Amygdala (tissue), 56 donors: ENCODE measurements at regions not wholly inside any gene's neighbourhood (a gene's known extent, or its start where the extent isn't known, plus 50 kb on each side); places are given as distances from the start of the nearest gene placed in this dataset.

Experiments used
- DNase-seq, 56 donors: peaks; one replicate each; lab custom pipeline; 2025; lab: John Stamatoyannopoulos, UW

- no peak for DNase-seq
Observed at GRCh38 chr2:48098539-48098938, 192.2 kb upstream of the FBXO11 start.

DNA sequence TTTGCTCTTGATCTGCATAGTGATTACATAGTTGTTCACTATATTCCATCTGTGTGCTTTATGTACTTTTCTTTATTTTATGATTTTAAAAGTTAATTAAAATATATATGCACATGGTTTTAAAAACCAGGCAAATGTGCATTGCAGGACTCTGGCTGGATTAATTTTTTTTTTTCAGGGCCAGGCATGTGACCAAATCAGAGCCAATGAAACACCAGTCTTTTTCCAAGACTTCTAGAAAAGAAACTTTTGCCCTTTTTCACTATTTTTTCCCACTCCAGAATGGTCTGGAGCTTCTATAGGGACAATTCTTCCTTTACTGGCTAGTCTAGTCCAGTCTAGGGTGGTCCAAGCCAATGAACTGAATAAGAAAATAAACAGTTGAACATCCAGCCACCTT, 198.1 kb upstream of the FBXO11 start:
- DNase-seq, result no peak

GRCh38 chr2:48105848-48106247, 199.6 kb upstream of the FBXO11 start:
- DNase-seq, result peak in 3 of 56 donors; percentile 22 to 39 (median 25)

DNA sequence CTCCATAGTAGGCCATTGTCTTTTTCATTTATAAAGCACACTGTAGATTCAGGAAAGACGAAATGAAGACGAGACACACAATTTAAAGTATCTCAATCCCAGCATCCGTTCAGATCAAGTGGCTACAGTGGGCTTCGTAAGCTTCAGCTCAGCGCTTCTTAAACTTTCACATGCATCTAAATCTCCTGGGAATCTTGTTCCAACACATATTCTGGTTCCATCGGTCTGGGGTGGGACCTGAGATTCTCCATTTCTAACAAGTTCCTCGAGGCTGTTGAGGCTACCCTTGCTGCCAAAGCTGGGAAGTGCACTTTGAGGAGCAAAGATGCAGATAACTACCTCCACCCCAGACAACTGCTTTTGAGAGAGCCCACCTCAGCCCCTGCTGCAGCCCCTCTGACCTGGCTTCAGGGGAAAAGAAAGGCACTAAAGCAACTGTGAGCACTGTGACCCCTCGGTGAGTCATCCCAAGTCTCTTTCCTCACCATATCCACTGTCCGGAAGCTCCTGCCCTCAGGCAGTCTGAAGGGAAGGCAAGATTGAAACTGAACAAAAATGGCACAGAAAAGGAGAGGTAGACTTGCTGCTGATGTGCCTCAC, 201.1 kb upstream of the FBXO11 start:
- no peak for DNase-seq

DNA sequence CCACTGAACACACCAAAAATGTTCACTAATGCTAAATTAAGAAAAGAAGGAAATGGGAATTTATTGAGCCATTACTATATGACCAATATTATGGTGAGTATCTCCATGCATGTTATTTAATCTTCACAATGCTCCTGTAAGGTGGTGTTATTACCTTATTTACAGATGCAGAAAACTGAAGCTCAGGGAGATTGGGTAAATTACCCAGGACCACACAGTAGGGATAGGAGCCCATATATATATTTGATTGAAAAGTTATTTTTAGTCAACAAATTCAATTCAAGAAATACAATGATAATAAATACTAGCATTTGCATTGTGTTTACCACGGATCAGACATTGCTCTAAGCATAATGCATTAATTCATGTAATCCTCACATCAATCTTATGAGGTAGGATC, 202.2 kb upstream of the FBXO11 start:
- DNase-seq, result no peak

- no peak for DNase-seq
Observed at GRCh38 chr2:48109491-48110204, 203.3 kb upstream of the FBXO11 start.

GRCh38 chr2:48110492-48110891, 204.0 kb upstream of the FOXN2 start:
- no peak for DNase-seq

DNA sequence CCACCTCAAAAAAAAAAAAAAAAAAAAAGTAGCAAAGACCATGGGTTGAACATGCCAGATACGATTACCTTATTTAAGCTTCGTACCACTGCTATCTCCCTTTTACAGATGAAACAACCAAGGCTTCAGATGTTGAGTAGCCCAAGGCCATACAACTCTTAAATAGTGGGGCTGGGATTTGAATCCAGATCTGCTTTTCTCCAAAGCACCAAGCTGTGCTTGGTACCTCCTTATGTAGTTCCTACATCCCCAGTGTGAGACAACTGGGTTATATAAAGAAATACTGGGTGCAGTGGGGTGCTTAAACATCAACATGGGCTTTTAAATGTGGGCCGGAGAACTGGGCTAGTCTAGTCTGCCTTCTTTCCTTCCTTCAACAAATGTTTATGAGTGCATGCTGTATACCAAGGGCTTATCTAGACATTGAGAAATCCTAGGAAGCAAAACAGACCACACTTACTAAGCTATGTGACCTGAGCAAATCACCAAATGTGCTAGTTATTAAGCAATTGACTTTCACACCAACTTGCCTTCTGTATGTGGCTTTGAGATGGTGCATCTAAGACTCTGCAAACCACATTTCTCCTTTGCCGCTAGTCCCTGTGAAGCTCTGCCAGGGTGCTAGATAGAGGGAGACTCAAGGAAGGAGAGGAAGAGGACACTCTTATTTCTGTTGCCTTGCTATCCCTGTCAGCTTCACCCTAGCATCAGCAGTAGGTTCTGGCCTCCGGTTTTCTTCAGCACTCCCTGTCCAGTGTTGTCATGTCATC, 201.4 kb upstream of the FOXN2 start:
- no peak for DNase-seq

- no peak for DNase-seq
Observed at GRCh38 chr2:48113767-48114166, 200.7 kb upstream of the FOXN2 start.

DNA sequence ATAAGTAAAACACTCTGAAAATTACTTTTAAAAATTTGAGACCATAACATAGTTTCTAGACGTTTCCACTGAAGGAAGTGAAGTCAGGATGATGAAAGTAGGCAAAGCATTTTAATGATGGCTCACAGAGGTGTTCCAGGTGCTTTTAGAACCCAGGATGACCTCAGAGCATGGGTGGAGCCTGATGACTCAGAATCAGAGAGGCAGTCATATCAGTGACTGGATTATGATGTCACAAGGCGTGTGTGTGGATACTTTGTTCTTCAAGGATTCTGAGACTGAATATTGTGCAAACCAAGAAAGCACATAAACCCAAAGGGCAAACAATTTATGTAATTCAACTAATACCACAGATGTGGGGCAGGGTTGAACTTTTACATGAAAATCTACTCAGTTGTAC, 200.2 kb upstream of the FOXN2 start:
- DNase-seq, result no peak

DNA sequence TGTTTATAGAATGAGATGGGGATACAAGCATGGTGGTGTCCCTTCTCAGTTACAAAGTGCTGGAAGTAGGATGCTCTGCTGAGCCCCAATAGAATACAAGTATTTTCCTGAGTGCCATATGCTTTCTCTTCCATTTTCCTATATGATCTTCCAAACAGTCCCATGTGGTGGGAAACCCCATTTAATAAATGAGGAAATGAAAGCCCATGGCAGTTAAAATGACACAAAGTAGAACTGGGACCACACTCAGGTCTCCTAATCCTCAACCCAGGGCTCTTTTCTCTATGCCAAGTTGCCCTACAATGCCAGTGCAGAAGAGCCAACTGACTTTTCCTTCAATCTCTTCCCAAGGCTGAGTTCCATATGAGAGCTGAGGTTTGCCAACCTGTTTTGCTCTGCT, 198.0 kb upstream of the FOXN2 start:
- no peak for DNase-seq

GRCh38 chr2:48118895-48119294, 195.6 kb upstream of the FOXN2 start:
- no peak for DNase-seq

DNA sequence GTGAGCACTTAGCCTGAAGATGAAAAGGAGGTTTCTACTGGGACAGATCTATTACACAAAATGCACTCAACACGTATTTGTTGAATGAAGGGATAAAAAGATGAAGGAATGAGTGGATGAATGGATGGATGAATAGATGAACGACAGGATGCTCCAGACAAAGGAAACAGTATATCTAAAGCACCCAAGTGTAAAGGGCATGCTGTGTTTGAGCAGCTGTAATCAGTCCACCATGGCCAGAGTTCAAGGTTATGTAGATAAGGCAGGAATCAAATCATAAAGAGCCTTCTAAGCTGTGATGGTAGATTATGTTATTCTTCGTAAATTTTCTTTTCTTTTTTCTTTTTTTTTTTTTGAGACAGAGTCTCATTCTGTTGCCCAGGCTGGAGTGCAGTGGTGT, 194.4 kb upstream of the FOXN2 start:
- no peak for DNase-seq

DNA sequence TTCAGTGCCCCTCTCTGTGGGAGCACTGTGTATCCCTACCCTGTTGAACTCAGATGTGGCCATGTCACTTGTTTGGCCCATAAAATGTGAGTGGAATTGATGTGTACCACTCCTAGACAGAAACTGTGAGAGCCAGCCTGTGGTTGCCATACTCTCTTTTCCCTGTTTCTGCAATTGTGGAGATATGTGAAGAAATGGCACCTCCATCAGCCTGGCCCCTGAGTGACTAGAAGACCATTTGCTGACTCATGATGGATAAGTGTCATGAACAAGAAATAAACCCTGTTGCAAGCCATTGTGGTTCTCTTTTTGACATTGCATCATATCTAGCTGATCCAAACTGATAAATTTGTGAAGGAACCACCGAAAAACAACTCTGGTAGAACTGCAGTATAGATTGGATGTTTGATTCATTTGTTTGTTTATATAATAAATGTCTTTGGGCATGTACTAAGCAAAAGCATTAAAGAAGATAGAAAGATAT, 193.7 kb upstream of the FOXN2 start:
- no peak for DNase-seq

DNA sequence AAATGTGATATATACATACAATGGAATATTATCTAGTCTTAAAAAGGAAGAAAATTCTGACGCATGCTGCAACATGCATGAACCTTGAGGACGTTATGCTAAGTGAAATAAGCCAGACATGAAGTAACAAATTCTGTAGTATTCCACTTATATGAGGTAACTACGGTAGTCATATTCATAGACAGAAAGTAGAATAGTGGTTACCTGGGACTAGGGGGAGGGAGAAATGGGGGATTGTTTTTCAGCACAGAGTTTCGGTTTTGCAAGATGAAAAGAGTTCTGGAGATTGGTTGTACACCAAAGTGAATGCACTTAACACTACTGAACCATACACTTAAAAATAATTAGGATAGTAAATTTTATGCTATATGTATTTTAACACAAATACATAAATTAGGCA, 192.3 kb upstream of the FOXN2 start:
- no peak for DNase-seq

GRCh38 chr2:48124592-48124991, 189.9 kb upstream of the FOXN2 start:
- no peak for DNase-seq

- peak in 18 of 56 donors; percentile 3 to 63 (median 25) for DNase-seq
Observed at GRCh38 chr2:48126162-48126561, 188.3 kb upstream of the FOXN2 start.

DNA sequence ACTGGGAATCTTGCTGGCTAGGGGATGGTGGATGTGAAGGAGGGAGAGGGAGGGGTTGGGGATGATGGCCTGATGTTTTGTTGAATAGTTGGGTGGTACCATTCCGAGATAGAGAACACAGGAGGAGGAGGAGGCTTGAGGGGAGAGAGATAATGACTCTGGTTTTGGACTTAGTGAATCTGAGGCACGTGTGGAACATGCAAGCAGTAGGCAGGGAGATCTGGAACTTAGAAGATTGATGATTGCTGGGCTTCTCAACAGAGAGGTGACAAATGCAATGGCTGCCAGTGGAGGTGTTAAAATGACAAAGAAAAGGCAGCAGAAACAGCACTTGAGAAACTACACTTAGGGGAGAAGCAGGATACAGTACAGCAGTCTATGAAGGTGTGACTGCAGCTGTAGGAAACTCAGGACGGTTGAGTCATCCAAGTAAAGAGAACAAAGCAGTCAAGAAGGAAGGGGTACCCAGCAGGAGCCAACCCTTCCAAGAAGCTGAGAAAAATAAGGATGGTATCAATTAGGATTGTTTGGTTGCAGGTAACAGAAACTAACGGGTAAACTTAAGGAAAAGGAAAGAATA, 186.8 kb upstream of the FOXN2 start:
- DNase-seq, result no peak

DNA sequence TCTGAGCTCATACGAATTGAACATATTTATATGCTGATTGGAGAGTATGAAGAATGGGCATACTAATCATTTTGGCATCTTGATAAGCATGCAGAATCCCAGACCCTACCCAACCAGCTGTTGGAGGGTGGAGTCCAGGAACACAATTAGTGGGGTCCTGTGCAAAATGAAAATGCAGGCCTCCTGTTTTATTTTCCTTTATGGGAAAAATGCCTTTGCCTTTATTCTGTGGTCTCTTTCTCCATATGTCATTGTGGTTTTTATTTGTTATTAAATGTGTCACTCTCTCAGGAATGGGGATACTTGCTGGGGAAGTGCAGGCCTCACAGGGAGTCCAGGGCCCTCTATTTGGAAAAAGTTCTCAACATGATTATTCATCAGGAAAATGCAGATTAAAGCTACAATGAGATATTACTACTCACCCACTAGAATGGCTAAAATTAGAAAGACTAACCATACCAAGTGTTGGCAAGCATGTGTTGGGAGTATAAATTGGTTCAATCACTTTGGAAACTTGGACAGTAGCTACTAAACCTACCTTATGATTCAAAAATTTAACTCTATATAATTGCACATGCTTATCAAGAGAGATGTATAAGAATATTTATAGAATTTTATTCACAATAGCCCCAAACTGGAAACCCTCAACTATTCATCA, 185.1 kb upstream of the FOXN2 start:
- DNase-seq, result no peak

DNA sequence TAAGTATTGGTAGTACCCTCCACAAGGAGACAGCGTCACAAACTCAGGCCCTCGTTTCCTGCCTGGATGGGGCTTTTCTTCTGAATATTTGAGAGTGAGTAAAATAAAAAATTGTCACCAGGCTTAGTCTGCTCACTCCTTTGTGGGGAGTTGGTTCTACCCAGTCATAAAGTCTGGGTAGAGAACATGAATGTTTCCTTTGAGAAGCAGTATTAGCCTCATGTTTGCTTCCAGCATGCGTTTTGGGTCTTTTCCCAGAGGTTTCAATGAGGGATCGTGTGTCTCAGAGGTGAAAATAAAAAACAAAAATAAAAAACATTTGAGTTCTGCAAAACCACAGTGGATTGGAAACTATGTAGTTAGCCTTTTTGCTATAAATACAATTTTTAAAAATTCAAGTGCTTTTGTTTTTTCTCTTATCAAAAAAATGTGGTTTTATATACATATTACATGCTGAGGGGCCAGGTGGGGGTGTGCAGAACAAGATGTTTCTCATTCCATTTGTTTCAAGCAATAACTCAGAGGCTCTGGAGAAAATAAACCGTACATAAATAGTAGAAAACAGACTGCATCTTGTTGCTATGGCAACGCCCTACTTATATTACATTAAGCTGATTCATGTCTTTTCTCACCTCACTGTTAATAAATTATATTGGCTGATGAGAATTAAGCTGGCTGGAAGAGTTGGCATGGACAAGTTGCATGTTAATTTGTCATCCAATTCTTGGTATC, 182.8 kb upstream of the FOXN2 start:
- DNase-seq, result peak in 3 of 56 donors; percentile 12 to 35 (median 16)
